Fibroblast of skin of abdomen (primary cell): ENCODE measurements at regions not wholly inside any gene's neighbourhood (a gene's known extent, or its start where the extent isn't known, plus 50 kb on each side); places are given as distances from the start of the nearest gene placed in this dataset.
"Not testable (repeated sequence)": the region's sequence is repeated elsewhere in the genome, so short reads cannot be mapped to it uniquely, and the experiment has no call there.

Experiments
- DNase-seq: peaks from one replicate; pipeline ENCODE4 v3.0.0-alpha.2; 2013

- no peak for DNase-seq
Measured at GRCh38 chr12:83805156-83805772, 1107.3 kb downstream of the SLC6A15 start.

- no peak for DNase-seq
Measured at GRCh38 chr12:83801972-83802371, 1110.6 kb downstream of the SLC6A15 start.

GRCh38 chr12:83800022-83800421 lies 1112.6 kb downstream of the SLC6A15 start:
- no peak for DNase-seq

- DNase-seq: no peak
Measured at GRCh38 chr12:83796531-83796930, 1109.8 kb downstream of the TMTC2 start.

GRCh38 chr12:83793616-83794015 lies 1106.9 kb downstream of the TMTC2 start:
- no peak for DNase-seq

GRCh38 chr12:83784298-83784890 lies 1097.7 kb downstream of the TMTC2 start:
- no peak for DNase-seq

GRCh38 chr12:83779526-83779925 lies 1092.8 kb downstream of the TMTC2 start:
- no peak for DNase-seq

- DNase-seq: no peak
Measured at GRCh38 chr12:83769151-83769550, 1082.4 kb downstream of the TMTC2 start.

- no peak for DNase-seq
Measured at GRCh38 chr12:83767723-83768122, 1081.0 kb downstream of the TMTC2 start.

GRCh38 chr12:83763425-83763824 lies 1076.7 kb downstream of the TMTC2 start:
- DNase-seq: peak; percentile 43

- no peak for DNase-seq
Measured at GRCh38 chr12:83759906-83760305, 1073.2 kb downstream of the TMTC2 start.

GRCh38 chr12:83758888-83759631 lies 1072.4 kb downstream of the TMTC2 start:
- no peak for DNase-seq

- no peak for DNase-seq
Measured at GRCh38 chr12:83753904-83754303, 1067.2 kb downstream of the TMTC2 start.

GRCh38 chr12:83753205-83753604 lies 1066.5 kb downstream of the TMTC2 start:
- no peak for DNase-seq

- DNase-seq: no peak
Measured at GRCh38 chr12:83739607-83740006, 1052.9 kb downstream of the TMTC2 start.

- DNase-seq: no peak
Measured at GRCh38 chr12:83710851-83711250, 1024.1 kb downstream of the TMTC2 start.

GRCh38 chr12:83709899-83710298 lies 1023.2 kb downstream of the TMTC2 start:
- DNase-seq: no peak

GRCh38 chr12:83700838-83701237 lies 1014.1 kb downstream of the TMTC2 start:
- DNase-seq: peak; percentile 66

- not testable (repeated sequence) for DNase-seq
Measured at GRCh38 chr12:83696311-83696710, 1009.6 kb downstream of the TMTC2 start.

GRCh38 chr12:83691730-83692129 lies 1005.0 kb downstream of the TMTC2 start:
- no peak for DNase-seq

GRCh38 chr12:83690465-83690864 lies 1003.8 kb downstream of the TMTC2 start:
- no peak for DNase-seq

- DNase-seq: no peak
Measured at GRCh38 chr12:83689333-83689732, 1002.6 kb downstream of the TMTC2 start.

GRCh38 chr12:83676781-83677295 lies 990.1 kb downstream of the TMTC2 start:
- no peak for DNase-seq

GRCh38 chr12:83666690-83667089 lies 980.0 kb downstream of the TMTC2 start:
- no peak for DNase-seq
